Activated T-cell treated with anti-CD3 and anti-CD28 coated beads, Interleukin-2, amount 50 U/mL, for 72 hours (primary cell): ENCODE measurements at regions not wholly inside any gene's neighbourhood (a gene's known extent, or its start where the extent isn't known, plus 50 kb on each side); places are given as distances from the start of the nearest gene placed in this dataset.
"Not testable (repeated sequence)": the region's sequence is repeated elsewhere in the genome, so short reads cannot be mapped to it uniquely, and the experiment has no call there.

Experiments used
- ATAC-seq, 2 donors: fragments of 150-1000 bp; cut with Tn5 transposase; replicated peaks in 1 of 2; 2 replicates each; pipeline ENCODE4 v1.10.0; 2021; ENCODE audit warnings: moderate library complexity in 2 of 2, mild to moderate bottlenecking in 1 of 2
- DNase-seq, 2 donors: peaks; one replicate each; pipeline ENCODE4 v3.0.0; 2021 to 2022; ENCODE audit warnings: mixed read lengths in 1 of 2
- H3K27ac Mint-ChIP-seq: one replicate; pipeline ENCODE4 v1.8.0; 2022; ENCODE audit warnings: mild to moderate bottlenecking, moderate library complexity, mixed read lengths
- H3K27me3 Mint-ChIP-seq: one replicate; pipeline ENCODE4 v1.8.0; 2022; ENCODE audit warnings: low read depth, mixed read lengths
- H3K36me3 Mint-ChIP-seq, 2 donors: one replicate each; pipeline ENCODE4 v1.8.0; 2022; ENCODE audit warnings: mixed read lengths in 2 of 2, mild to moderate bottlenecking in 1 of 2; ENCODE audit not compliant: insufficient read depth in 2 of 2
- H3K4me1 Mint-ChIP-seq: one replicate; pipeline ENCODE4 v1.8.0; 2022; ENCODE audit warnings: low read depth, mixed read lengths
- H3K4me3 Mint-ChIP-seq, 2 donors: one replicate each; pipeline ENCODE4 v1.8.0; 2022; ENCODE audit warnings: mild to moderate bottlenecking in 2 of 2, mixed read lengths in 2 of 2, moderate library complexity in 2 of 2
- H3K9me3 Mint-ChIP-seq, 2 donors: one replicate each; pipeline ENCODE4 v1.8.0; 2022; ENCODE audit warnings: mixed read lengths in 2 of 2

- H3K27me3 Mint-ChIP-seq = no peaks in the 10 kb centered on the region
- H3K4me1 Mint-ChIP-seq = no peaks in the 10 kb centered on the region
- peaks cover 0 to 1% of the 10 kb centered on the region in 2 donors for H3K36me3 Mint-ChIP-seq
- no peak overlapping the region for H3K27ac Mint-ChIP-seq
- no peak overlapping the region for H3K4me3 Mint-ChIP-seq
- H3K9me3 Mint-ChIP-seq = peaks cover 0 to 5% of the 10 kb centered on the region in 2 donors
- DNase-seq (no peak), ATAC-seq (no peak)
These were observed 240.2 kb upstream of the NBEA start for GRCh38 chr13:34701919-34702318.

DNA sequence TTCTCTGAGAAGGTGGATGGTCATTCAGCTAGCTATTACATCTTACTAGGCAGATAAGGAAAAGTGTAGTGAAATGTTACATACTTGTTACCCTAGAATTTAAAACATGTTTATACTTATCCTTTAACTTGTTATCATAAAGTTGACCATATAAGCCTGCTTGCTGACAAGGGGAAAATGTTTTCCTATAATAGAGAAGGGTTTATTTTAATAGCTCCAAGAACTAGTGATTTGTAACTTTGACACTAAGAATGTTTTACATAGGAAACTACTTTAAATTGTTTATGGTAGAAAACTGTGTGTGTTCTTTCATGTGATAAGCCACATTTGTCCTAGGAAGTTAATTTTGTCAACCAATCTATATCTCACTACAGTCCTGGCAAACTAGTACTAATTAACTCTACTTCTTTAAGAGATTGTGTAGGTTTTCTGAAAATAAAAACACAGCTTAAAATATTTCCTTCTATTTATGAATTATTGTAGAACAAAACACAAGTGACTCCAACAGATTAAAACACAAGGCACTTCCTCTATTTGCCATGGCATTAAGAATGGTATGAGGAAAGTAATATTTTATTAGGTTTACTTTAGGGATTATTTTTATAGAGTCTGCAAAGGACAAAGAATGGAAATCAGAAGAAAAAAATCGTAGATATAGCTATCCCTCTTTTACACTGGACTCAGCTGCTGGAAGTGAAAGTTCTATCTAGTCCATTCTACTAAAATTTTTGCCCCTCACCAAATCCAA lies 233.3 kb upstream of the NBEA start:
- no peak overlapping the region for H3K4me3 Mint-ChIP-seq
- no peak for DNase-seq
- H3K27ac Mint-ChIP-seq = no peak overlapping the region
- no peak for ATAC-seq
- peaks cover 0 to 2% of the 10 kb centered on the region in 2 donors for H3K9me3 Mint-ChIP-seq
- no peaks in the 10 kb centered on the region for H3K27me3 Mint-ChIP-seq
- H3K4me1 Mint-ChIP-seq = no peaks in the 10 kb centered on the region
- peaks cover 0 to 1% of the 10 kb centered on the region in 2 donors for H3K36me3 Mint-ChIP-seq

GRCh38 chr13:34719060-34719875 lies 222.8 kb upstream of the NBEA start:
- peaks cover 0 to 2% of the 10 kb centered on the region in 2 donors for H3K9me3 Mint-ChIP-seq
- H3K36me3 Mint-ChIP-seq = no peaks in the 10 kb centered on the region
- DNase-seq = no peak
- no peak overlapping the region for H3K27ac Mint-ChIP-seq
- peaks cover 3% of the 10 kb centered on the region for H3K27me3 Mint-ChIP-seq
- no peak for ATAC-seq
- H3K4me1 Mint-ChIP-seq = no peaks in the 10 kb centered on the region
- no peak overlapping the region for H3K4me3 Mint-ChIP-seq

DNA sequence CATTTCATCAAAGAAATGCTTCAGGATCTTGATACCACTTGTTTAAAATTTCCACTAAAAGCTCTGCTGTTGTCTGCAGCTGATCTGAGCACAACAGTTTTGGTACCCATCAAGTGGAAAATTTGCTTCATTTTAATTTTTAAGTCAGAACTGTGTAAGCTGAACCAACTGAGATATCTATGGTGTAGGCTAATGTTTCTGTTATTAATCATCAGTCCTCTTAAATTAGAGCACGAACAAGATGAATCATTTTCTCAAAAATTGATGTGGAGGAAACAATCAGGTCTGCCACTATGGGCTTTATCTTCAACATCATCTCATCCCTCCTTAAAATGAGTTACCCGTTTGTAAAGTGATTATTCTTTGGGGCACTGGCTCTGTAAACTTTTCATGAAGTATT lies 221.5 kb upstream of the NBEA start:
- Mint-ChIP-seq H3K4me3 (no peak overlapping the region), H3K9me3 (no peaks in the 10 kb centered on the region), H3K36me3 (no peaks in the 10 kb centered on the region), H3K27ac (no peak overlapping the region), H3K4me1 (no peaks in the 10 kb centered on the region), H3K27me3 (no peaks in the 10 kb centered on the region)
- no peak for DNase-seq
- no peak for ATAC-seq

DNA sequence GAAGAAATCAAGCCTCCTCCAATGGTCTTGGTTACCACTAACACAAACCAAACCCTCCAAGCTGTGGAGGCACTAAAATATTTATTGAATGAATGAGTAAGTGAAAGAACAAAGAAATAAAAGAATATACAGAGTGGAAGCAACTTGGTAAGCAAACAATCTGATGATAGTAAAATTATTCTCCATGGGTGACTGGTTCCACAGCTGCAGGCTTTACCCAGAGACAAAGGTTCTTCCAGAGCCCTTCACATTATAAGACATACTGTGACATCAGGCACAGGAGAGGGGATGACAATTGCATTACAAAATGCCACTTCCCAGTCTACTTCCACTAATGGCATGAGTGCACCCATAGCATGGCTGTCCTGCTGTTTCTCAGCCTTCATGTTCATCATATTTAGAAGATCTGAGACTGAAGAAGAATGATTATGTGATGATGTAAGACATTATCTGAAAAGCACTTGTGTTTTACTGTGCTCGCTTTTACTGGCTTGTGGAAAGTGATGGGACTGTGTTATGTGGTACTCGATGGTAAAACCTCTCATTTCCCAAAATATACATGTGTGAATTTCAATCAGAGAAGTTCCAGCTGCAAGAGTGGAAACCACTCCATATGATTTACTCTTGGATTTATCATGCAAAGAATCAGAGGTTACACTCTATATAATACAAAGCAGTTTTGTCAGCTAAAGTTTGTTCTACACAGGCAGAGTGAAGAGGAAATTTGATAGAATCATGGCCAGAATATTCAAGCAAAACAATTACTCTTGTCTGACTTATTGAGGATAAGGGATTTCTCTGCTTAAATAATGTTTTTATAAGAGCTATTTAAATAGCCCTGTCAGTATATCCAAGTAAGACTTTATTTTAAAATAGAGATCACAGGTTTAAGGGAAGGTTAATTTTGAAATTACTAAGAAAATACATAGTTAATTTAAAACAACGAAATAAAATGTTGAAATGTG lies 220.2 kb upstream of the NBEA start:
- DNase-seq = no peak
- Mint-ChIP-seq H3K36me3 (no peaks in the 10 kb centered on the region), H3K4me3 (no peak overlapping the region), H3K27ac (no peak overlapping the region), H3K4me1 (no peaks in the 10 kb centered on the region), H3K9me3 (no peaks in the 10 kb centered on the region), H3K27me3 (no peaks in the 10 kb centered on the region)
- ATAC-seq = no peak

GRCh38 chr13:34722922-34723321 lies 219.1 kb upstream of the NBEA start:
- Mint-ChIP-seq H3K27me3 (no peaks in the 10 kb centered on the region), H3K4me1 (no peaks in the 10 kb centered on the region), H3K4me3 (no peak overlapping the region)

GRCh38 chr13:34730961-34731360 lies 211.1 kb upstream of the NBEA start:
- Mint-ChIP-seq H3K27ac (no peak overlapping the region), H3K4me1 (no peaks in the 10 kb centered on the region), H3K27me3 (no peaks in the 10 kb centered on the region), H3K4me3 (no peak overlapping the region), H3K9me3 (peaks cover 0 to 8% of the 10 kb centered on the region in 2 donors), H3K36me3 (no peaks in the 10 kb centered on the region)
- no peak for ATAC-seq
- DNase-seq = no peak

More at GRCh38 chr13:34722922-34723321, 219.1 kb upstream of the NBEA start:
- Mint-ChIP-seq H3K36me3 (no peaks in the 10 kb centered on the region), H3K9me3 (peaks cover 0 to under 1% of the 10 kb centered on the region in 2 donors), H3K27ac (no peak overlapping the region)
- ATAC-seq = no peak
- no peak for DNase-seq

DNA sequence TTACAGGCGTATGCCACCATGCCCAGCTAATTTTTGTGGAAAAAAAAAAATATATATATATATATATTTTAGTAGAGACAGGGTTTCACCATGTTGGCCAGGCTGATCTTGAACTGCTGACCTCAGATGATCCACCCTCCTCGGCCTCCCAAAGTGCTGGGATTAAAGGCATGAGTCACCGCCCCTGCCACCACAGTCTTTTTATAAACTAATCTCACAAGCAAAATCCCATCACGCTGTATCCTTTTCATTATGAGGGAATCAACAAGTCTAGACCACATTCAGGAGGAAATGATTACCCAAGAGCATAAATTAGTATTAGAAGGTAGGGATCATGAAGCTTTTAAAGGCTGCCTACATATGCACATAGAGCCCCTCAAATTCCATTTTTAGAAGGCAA lies 210.6 kb upstream of the NBEA start:
- no peaks in the 10 kb centered on the region for H3K27me3 Mint-ChIP-seq
- no peaks in the 10 kb centered on the region for H3K36me3 Mint-ChIP-seq
- no peak for DNase-seq
- no peaks in the 10 kb centered on the region for H3K4me1 Mint-ChIP-seq
- peaks cover 0 to 8% of the 10 kb centered on the region in 2 donors for H3K9me3 Mint-ChIP-seq
- ATAC-seq = no peak
- no peak overlapping the region for H3K27ac Mint-ChIP-seq
- H3K4me3 Mint-ChIP-seq = no peak overlapping the region

GRCh38 chr13:34733721-34734120 lies 208.3 kb upstream of the NBEA start:
- Mint-ChIP-seq H3K9me3 (peaks cover 0 to 6% of the 10 kb centered on the region in 2 donors), H3K36me3 (no peaks in the 10 kb centered on the region), H3K4me1 (no peaks in the 10 kb centered on the region), H3K4me3 (no peak overlapping the region), H3K27ac (no peak overlapping the region), H3K27me3 (no peaks in the 10 kb centered on the region)
- ATAC-seq (no peak), DNase-seq (no peak)

- Mint-ChIP-seq H3K4me1 (no peaks in the 10 kb centered on the region), H3K27ac (no peak overlapping the region), H3K9me3 (peaks cover 0 to 3% of the 10 kb centered on the region in 2 donors), H3K36me3 (no peaks in the 10 kb centered on the region), H3K4me3 (no peak overlapping the region), H3K27me3 (no peaks in the 10 kb centered on the region)
- DNase-seq = no peak
- ATAC-seq = no peak
These were observed 207.1 kb upstream of the NBEA start for GRCh38 chr13:34734932-34735331.

- H3K27ac Mint-ChIP-seq = no peak overlapping the region
- no peaks in the 10 kb centered on the region for H3K27me3 Mint-ChIP-seq
- ATAC-seq (no peak), DNase-seq (no peak)
- peaks cover 0 to 4% of the 10 kb centered on the region in 2 donors for H3K9me3 Mint-ChIP-seq
- no peaks in the 10 kb centered on the region for H3K36me3 Mint-ChIP-seq
- no peaks in the 10 kb centered on the region for H3K4me1 Mint-ChIP-seq
- H3K4me3 Mint-ChIP-seq = no peak overlapping the region
These were observed 203.6 kb upstream of the NBEA start for GRCh38 chr13:34738254-34738992.

GRCh38 chr13:34747056-34747455 lies 195.0 kb upstream of the NBEA start:
- not testable (repeated sequence) for H3K4me3 Mint-ChIP-seq, H3K9me3 Mint-ChIP-seq, H3K27ac Mint-ChIP-seq, DNase-seq, H3K36me3 Mint-ChIP-seq, H3K4me1 Mint-ChIP-seq, ATAC-seq, H3K27me3 Mint-ChIP-seq
